HG03159 (cell line): ENCODE measurements at regions not wholly inside any gene's neighbourhood (a gene's known extent, or its start where the extent isn't known, plus 50 kb on each side); places are given as distances from the start of the nearest gene placed in this dataset.

Source experiments
- ATAC-seq: cut with Tn5 transposase; IDR thresholded peaks from one replicate; pipeline ENCODE4 v1.9.1; 2021; ENCODE audit warnings: mild to moderate bottlenecking, moderate library complexity; ENCODE audit not compliant: unreplicated experiment

GRCh38 chr2:171225989-171226388, 65.3 kb upstream of the TLK1 start:
- ATAC-seq: no peak

DNA sequence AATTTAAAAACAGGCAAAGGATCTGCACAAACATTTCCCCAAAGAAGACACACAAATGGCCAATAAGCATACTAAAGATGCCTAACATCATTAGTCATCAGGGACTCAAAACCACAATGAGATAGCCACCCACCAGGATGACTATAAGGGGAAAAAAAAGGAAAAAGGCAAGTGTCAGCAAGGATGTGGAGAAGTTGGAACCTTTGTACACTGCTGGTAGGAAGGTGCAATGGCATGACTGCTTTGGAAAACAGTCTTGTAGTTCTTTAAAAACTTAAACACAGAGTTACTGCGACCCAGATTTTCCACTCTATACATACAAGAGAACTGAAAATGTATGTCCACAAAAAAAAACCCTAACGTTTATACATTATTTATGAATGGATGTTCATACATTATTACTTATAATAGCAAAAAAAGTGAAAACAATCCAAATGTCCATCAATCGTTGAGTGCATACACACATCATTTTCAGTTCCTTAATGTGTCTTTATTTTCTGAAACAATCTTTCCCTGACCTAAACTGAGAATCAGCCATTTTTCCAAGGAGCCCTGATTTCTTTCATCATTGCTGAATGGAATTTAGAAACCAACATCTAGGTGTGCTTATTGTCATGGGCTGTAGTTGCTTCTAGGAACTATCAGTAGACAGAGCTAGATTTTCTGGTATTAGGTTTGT, 64.7 kb upstream of the TLK1 start:
- ATAC-seq: no peak

DNA sequence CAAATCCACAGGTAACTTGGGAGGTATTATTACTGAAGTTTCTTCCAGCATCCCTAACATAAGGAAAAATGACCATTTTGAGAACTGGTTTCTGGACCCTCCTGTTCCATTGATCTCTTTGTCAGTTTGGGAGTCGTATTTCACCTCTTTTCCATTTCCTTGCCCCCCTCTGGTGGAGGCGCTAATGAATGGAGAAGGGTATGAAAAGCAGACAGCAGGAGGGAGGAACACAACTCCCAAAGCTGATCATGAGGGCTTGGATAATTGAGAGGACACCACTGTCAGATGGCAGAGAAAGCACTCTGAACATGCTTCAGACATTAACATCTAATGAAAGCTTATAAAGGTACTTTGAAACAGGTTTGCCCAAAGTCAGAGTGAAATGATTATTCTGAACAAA, 56.6 kb upstream of the TLK1 start:
- ATAC-seq: no peak

DNA sequence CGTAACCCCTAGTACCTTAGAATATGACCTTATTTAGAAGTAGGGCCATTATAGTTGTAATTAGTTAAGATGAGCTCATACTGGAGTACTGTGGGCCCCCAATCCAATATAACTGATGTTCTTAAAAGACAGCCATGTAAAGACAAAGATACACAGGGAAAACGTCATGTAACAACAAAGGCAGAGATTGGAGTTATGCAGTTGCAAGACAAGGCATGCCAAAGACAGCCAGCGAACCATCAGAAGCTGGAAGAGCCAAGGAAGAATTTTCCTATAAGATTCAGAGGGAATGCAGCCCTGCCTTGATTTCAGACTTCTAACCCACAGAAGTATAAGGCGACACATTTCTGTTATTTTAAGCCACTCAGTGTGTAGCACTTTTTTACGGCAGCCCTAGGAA, 55.9 kb upstream of the TLK1 start:
- ATAC-seq: no peak

- no peak for ATAC-seq
These were observed 53.4 kb upstream of the TLK1 start for GRCh38 chr2:171214093-171214492.

DNA sequence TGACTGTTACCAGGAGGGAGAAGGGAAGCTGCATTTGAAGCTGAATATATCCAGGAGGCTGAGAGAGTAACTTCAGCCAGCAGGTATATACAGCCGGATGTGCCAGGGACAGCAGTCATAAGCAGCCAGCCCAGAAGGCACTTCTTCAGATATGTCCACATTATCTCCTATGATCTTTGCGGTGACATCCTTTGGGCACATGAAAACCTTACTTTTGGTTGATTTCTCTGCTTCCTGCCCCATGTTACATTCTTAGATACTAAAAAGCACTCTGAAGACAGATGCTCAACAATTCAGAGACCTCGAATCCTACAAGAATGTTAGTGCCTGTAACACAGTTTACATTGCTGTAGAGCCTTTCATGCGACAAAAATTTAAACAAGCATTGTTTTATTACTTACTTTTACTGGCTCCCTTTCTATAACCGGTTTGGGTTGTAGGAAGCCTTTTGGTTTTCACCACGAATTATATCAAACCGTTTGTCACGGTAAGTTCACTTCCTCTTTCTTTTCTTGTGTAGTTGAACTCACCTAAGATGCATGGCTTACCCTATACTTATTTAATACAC, 50.3 kb upstream of the TLK1 start:
- peak; percentile 79 for ATAC-seq
